T-helper 17 cell (primary cell): ENCODE measurements at regions not wholly inside any gene's neighbourhood (a gene's known extent, or its start where the extent isn't known, plus 50 kb on each side); places are given as distances from the start of the nearest gene placed in this dataset.
A peak's percentile ranks its signal among the peaks of the same experiment; 100 is the strongest.

Experiments used
- ATAC-seq: fragments of 150-1000 bp; cut with Tn5 transposase; 2 replicates; pipeline ENCODE4 v1.10.0; 2021; ENCODE audit warnings: mild to moderate bottlenecking, moderate library complexity
- DNase-seq, 3 donors: peaks; one replicate each; pipeline versions ENCODE4 v3.0.0 to v3.0.0-alpha.2; 2020 to 2021
- H3K9me3 ChIP-seq: one replicate; pipeline ENCODE4 v1.7.0; 2013; ENCODE audit warnings: low read length, mild to moderate bottlenecking; ENCODE audit not compliant: control insufficient read depth, poor library complexity, severe bottlenecking
- H3K27ac Mint-ChIP-seq: one replicate; pipeline ENCODE4 v1.8.0; 2022; ENCODE audit warnings: mild to moderate bottlenecking, moderate library complexity, mixed read lengths
- H3K27me3 Mint-ChIP-seq: one replicate; pipeline ENCODE4 v1.8.0; 2022; ENCODE audit warnings: mixed read lengths
- H3K36me3 Mint-ChIP-seq: one replicate; pipeline ENCODE4 v1.8.0; 2022; ENCODE audit warnings: low read depth, mixed read lengths
- H3K4me1 Mint-ChIP-seq: one replicate; pipeline ENCODE4 v1.8.0; 2022; ENCODE audit warnings: mild to moderate bottlenecking, mixed read lengths
- H3K4me3 Mint-ChIP-seq: one replicate; pipeline ENCODE4 v1.8.0; 2022; ENCODE audit warnings: mild to moderate bottlenecking, moderate library complexity, mixed read lengths

DNA sequence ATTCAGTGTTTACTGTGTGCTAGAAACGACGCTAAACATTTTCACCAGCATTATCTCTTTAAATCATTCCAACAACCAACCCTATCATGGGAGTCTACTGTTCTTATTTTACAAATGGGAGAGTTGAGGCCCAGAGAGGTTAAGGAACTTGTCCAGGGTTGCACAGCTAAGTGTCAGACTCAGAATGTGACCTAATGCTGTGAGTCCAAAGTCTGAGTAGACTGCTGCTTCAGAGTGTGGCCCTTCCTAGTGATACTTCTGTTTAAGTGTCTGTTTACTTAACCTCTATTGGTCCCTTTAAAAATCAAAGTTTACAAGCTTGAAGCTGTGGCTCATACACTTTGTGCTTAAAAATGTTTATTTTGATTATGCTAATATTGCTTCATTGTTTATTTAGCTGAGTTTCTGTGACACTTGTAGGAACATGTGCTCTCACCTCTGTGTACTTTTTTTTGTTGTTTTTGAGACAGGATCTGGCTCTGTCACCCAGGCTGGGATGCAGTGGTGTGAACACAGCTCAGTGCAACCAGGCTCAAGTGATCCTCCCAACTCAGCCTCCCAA is 84.4 kb upstream of the SYPL1 start:
- ATAC-seq (no peak), DNase-seq (no peak)
- H3K9me3 ChIP-seq, result no peaks in the 10 kb centered on the region
- Mint-ChIP-seq H3K4me1 (peaks cover 4% of the 10 kb centered on the region), H3K36me3 (no peaks in the 10 kb centered on the region), H3K4me3 (no peak overlapping the region), H3K27me3 (peaks cover 57% of the 10 kb centered on the region), H3K27ac (no peak overlapping the region)

- peaks cover 63% of the 10 kb centered on the region for H3K27me3 Mint-ChIP-seq
- peaks cover 4% of the 10 kb centered on the region for H3K4me1 Mint-ChIP-seq
These were observed 81.5 kb upstream of the SYPL1 start for GRCh38 chr7:106193661-106194060.

GRCh38 chr7:106190589-106191330 is 78.6 kb upstream of the SYPL1 start:
- H3K4me3 Mint-ChIP-seq, result no peak overlapping the region
- no peaks in the 10 kb centered on the region for H3K4me1 Mint-ChIP-seq
- no peaks in the 10 kb centered on the region for H3K9me3 ChIP-seq
- DNase-seq (no peak), ATAC-seq (no peak)
- peaks cover 54% of the 10 kb centered on the region for H3K27me3 Mint-ChIP-seq
- H3K27ac Mint-ChIP-seq, result no peak overlapping the region
- peaks cover 2% of the 10 kb centered on the region for H3K36me3 Mint-ChIP-seq

More at GRCh38 chr7:106193661-106194060, 81.5 kb upstream of the SYPL1 start:
- H3K9me3 ChIP-seq, result no peaks in the 10 kb centered on the region
- H3K4me3 Mint-ChIP-seq, result no peak overlapping the region
- H3K36me3 Mint-ChIP-seq, result no peaks in the 10 kb centered on the region
- DNase-seq (no peak), ATAC-seq (no peak)
- no peak overlapping the region for H3K27ac Mint-ChIP-seq

DNA sequence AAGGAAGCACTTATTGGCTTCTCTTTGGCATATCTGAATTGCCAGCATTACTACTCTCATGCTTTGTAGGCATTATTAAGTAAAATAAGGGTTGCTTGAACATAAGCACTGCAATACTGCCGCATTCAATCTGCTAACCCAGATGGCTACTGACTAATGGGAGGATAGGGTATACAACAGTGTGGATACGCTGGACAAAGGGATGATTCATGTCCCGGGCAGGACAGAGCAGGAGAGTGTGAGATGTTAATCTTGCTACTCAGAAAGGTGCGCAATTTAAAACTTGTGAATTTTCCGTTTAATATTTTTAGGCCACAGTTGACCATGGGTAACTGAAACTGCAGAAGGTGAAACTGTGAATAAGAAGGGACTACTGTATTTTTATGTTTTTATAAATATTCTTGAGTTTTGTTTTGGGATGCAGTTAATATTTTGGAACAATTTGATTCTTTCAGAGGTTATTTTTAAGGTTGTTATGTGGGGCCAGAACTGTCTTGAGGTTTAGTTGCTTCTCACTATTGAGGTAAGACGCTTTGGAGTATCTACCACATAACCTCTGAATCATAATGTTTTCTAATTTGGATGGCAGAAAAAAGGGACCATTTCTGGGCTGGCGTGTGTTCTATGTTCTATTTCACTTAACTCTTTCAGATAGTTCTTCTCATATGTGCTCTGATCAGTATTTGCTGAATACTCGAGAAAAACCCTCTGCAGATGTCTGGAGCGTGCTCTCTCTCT is 75.7 kb upstream of the SYPL1 start:
- H3K4me3 Mint-ChIP-seq, result no peak overlapping the region
- ATAC-seq (no peak), DNase-seq (no peak)
- H3K36me3 Mint-ChIP-seq, result peaks cover 2% of the 10 kb centered on the region
- no peak overlapping the region for H3K27ac Mint-ChIP-seq
- H3K9me3 ChIP-seq, result no peaks in the 10 kb centered on the region
- H3K27me3 Mint-ChIP-seq, result peaks cover 30% of the 10 kb centered on the region
- peaks cover 8% of the 10 kb centered on the region for H3K4me1 Mint-ChIP-seq

DNA sequence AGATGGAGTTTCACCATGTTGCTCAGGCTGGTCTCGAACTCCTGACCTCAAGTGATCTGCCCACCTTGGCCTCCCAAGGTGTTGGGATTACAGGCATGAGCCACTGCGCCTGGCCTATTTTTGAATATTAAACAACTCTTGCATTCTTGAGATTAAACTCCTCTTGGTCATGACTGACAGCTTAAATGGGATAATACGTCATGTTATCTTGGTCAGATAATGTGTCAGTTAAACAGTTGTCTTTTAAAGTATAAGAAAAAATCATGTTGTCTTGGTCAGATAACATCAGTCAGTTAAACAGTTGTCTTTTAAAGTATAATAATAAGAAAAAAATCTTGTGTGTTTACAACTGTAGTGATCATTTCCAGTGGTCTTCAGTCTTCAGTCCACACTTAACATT is 73.6 kb upstream of the SYPL1 start:
- no peak overlapping the region for H3K27ac Mint-ChIP-seq
- peaks cover 2% of the 10 kb centered on the region for H3K36me3 Mint-ChIP-seq
- H3K4me1 Mint-ChIP-seq, result peaks cover 11% of the 10 kb centered on the region
- peaks cover 12% of the 10 kb centered on the region for H3K27me3 Mint-ChIP-seq
- ATAC-seq, result no peak
- no peak for DNase-seq
- no peak overlapping the region for H3K4me3 Mint-ChIP-seq
- H3K9me3 ChIP-seq, result no peaks in the 10 kb centered on the region

DNA sequence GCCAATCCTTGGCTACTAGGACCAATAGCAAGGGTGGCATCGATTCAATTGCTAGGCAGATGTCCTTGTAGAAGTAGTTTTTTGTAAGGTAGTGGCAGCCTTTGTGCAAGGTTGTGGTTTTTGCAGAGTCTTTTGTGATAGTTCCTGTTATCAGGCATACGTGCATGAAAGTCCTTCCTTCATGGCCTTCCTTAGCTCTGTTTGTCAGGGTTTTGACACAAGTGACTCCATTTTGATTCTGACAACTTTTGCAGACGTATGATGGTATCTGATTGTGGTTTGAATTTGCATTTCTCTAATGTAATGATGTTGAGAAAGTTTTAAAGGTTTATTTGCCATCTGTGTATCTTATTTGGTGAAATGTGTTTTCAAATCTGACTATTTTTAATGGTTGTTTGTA is 71.8 kb upstream of the SYPL1 start:
- ATAC-seq (no peak), DNase-seq (no peak)
- no peak overlapping the region for H3K4me3 Mint-ChIP-seq
- H3K9me3 ChIP-seq, result no peaks in the 10 kb centered on the region
- peaks cover 22% of the 10 kb centered on the region for H3K27me3 Mint-ChIP-seq
- H3K36me3 Mint-ChIP-seq, result peaks cover 2% of the 10 kb centered on the region
- no peak overlapping the region for H3K27ac Mint-ChIP-seq
- peaks cover 12% of the 10 kb centered on the region for H3K4me1 Mint-ChIP-seq

GRCh38 chr7:106182904-106183303 is 70.8 kb upstream of the SYPL1 start:
- Mint-ChIP-seq H3K27ac (no peak overlapping the region), H3K36me3 (peaks cover 2% of the 10 kb centered on the region), H3K27me3 (peaks cover 14% of the 10 kb centered on the region), H3K4me1 (peaks cover 12% of the 10 kb centered on the region), H3K4me3 (no peak overlapping the region)
- no peaks in the 10 kb centered on the region for H3K9me3 ChIP-seq
- DNase-seq, result no peak
- no peak for ATAC-seq

DNA sequence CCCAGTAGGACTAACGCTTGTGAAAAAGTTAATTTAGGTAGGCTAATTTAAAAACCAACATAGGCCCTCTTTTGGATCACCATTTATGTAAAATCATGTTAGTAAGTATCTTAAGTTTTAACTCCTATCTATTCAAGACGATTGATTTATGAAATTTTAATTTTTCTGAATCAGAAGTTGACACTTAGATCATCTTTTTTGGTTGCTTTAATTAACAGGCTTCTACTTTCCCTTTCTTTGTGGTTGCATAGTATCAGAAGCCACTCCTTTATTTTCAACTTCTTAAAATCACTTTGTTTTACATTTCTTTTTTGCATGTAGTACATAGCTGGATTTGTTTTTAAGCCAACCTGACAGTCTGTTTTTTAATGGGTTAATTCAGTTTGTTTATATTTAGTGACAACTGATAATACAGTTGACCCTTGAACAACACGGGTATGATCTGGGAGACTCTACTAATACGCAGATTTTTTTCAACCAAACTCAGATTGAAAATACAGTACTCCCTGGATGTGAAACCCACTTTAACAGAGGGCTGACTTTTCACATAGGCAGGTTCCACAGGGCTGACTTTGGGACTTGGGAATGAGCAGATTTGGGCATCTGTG is 69.7 kb upstream of the SYPL1 start:
- no peak for DNase-seq
- no peaks in the 10 kb centered on the region for H3K9me3 ChIP-seq
- no peak for ATAC-seq
- H3K4me3 Mint-ChIP-seq, result no peak overlapping the region
- no peak overlapping the region for H3K27ac Mint-ChIP-seq
- H3K4me1 Mint-ChIP-seq, result peaks cover 12% of the 10 kb centered on the region
- peaks cover 15% of the 10 kb centered on the region for H3K27me3 Mint-ChIP-seq
- H3K36me3 Mint-ChIP-seq, result no peaks in the 10 kb centered on the region

DNA sequence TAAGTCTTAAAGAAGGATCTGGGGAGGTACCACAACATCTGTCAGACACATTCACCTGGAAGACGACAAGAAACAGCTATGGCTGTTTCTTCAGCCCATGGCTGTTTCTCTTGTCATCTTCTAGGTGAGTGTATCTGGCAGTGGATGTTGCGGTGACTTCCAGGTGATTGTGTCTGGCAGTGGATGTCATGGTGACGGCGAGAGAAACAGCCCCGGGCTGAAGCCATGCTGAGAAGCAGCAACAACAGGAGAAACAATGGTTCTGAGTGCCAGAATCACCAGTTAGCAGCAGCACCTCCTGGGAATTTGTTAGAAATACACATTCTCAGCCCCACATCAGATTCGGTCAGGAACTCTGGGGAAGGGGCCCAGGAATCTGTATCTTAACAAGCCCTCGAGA is 68.6 kb upstream of the SYPL1 start:
- Mint-ChIP-seq H3K4me1 (peaks cover 17% of the 10 kb centered on the region), H3K36me3 (no peaks in the 10 kb centered on the region)

DNA sequence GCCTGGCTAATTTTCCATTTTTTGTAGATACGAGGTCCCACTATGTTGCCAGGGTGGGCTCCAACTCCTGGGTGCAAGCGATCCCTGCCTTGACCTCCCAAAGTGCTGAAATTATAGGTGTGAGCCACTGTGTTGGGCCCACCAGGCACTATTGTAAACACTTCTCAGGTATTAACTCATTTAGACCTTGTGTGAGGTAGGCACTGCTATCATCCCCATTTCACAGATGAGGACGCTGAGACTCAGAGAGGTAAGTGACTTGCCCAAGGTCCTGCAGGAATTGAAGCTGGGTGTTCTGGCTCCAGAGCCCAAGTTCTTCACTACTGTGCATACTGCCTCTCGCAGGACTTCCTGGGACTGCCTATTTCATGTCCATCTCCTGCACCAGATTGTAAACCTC is 67.1 kb upstream of the SYPL1 start:
- Mint-ChIP-seq H3K27me3 (peaks cover 35% of the 10 kb centered on the region), H3K36me3 (no peaks in the 10 kb centered on the region), H3K4me3 (no peak overlapping the region), H3K4me1 (peaks cover 16% of the 10 kb centered on the region), H3K27ac (no peak overlapping the region)
- ATAC-seq (no peak), DNase-seq (no peak)
- H3K9me3 ChIP-seq, result no peaks in the 10 kb centered on the region

More for the DNA sequence above, 68.6 kb upstream of the SYPL1 start:
- H3K27me3 Mint-ChIP-seq, result peaks cover 25% of the 10 kb centered on the region
- ATAC-seq, result no peak
- H3K9me3 ChIP-seq, result no peaks in the 10 kb centered on the region
- peak overlapping the region; percentile 51 for H3K27ac Mint-ChIP-seq
- DNase-seq, result no peak
- H3K4me3 Mint-ChIP-seq, result no peak overlapping the region

DNA sequence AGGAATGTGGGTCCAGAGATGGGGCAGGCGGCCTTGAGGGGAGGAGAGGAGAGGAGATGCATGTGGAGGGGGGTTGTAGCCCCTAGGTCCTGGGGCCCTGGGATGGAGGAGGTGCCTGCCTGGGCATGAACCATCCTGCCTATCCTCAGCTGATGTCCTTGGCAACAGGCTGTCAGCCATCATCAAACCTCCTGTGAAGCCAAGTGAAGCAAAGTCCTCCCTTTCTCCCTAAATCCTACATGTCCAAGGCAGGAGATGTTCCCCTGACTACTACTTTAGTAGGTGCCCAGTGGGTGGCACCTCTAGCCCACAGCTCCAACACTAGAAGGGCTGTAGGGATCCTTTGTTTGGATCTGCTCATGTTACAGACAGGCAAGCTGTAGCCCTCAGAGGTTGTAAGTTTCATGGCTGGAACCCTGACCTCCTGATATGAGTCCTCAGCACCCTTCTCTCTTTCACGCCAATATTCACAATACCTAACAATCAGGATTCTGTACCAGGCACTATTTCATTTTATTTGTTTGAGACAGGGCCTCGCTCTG is 66.6 kb upstream of the SYPL1 start:
- no peaks in the 10 kb centered on the region for H3K9me3 ChIP-seq
- H3K27me3 Mint-ChIP-seq, result peaks cover 36% of the 10 kb centered on the region
- H3K4me1 Mint-ChIP-seq, result peaks cover 10% of the 10 kb centered on the region
- H3K27ac Mint-ChIP-seq, result no peak overlapping the region
- DNase-seq (no peak), ATAC-seq (no peak)
- no peaks in the 10 kb centered on the region for H3K36me3 Mint-ChIP-seq
- H3K4me3 Mint-ChIP-seq, result no peak overlapping the region

DNA sequence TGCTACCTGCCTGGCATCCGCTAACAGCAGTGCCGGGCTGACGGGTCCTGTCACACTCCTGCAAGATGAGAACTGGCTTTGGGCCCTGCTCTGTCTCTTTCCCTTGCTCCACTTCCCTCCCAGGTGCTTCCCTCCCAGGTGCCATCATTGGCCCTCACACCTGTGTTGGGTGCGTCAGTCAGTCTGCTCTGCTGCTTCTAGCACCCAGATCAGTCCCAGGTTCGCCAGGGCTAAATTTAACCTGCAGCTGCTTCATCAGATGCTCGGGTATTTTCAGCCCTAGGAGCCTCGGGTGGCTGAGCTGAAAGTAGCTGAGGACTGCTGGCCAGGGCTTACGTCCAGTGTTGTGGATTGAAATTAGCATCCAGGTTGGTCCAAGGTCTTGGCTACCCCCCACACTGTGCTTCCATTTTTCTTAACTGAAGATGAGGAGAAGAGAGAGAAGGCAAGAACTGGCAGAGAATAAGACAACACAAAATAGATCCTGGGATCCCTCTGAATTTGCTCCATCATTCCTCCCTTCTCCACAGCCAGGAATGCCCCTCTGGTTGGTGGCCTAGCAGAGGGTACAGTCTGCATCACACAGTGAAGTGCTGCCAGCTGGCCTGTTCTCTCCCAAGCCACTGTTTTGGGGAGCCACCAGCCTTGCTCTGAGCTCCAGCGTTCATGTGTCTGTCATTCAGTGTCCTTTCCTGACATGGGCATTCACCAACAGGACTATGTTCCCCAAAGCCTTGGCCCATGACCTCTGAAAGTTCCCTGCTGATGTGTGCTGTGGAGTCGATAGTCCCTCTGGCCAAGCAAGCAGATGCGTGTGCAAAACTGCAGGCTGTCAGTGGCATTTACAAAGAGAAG is 65.9 kb upstream of the SYPL1 start:
- no peaks in the 10 kb centered on the region for H3K9me3 ChIP-seq
- ATAC-seq, result no peak
- H3K27me3 Mint-ChIP-seq, result peaks cover 37% of the 10 kb centered on the region
- no peak overlapping the region for H3K4me3 Mint-ChIP-seq
- no peak overlapping the region for H3K27ac Mint-ChIP-seq
- peaks cover 9% of the 10 kb centered on the region for H3K4me1 Mint-ChIP-seq
- DNase-seq, result no peak
- H3K36me3 Mint-ChIP-seq, result peaks cover 1% of the 10 kb centered on the region
